Medulla oblongata (tissue), 1 donor: ENCODE measurements at regions not wholly inside any gene's neighbourhood (a gene's known extent, or its start where the extent isn't known, plus 50 kb on each side); places are given as distances from the start of the nearest gene placed in this dataset.
"Not testable (repeated sequence)": the region's sequence is repeated elsewhere in the genome, so short reads cannot be mapped to it uniquely, and the experiment has no call there.

Experiments used
- DNase-seq: peaks from one replicate; pipeline ENCODE4 v3.0.0-alpha.2; 2015; ENCODE audit errors: extremely low spot score

DNA sequence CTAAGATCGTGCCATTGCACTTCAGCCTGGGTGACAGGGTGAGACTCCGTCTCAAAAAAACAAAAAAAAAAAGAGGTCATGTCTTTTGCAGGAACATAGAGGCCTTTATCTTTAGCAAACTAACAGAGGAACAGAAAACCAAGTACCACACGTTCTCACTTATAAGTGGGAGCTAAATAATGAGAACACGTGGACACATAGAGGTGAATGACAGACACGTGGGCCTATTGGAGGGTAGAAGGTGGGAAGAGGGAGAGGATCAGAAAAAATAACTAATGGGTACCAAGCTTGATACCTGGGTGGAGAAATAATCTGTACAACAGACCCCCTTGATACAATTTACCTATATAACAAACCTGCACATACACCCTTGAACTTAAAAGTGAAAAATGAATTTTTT, 401.4 kb upstream of the NAALADL2 start:
- no peak for DNase-seq

GRCh38 chr3:174460831-174461230, 398.3 kb upstream of the NAALADL2 start:
- no peak for DNase-seq

- no peak for DNase-seq
Measured at GRCh38 chr3:174462916-174463315, 396.2 kb upstream of the NAALADL2 start.

DNA sequence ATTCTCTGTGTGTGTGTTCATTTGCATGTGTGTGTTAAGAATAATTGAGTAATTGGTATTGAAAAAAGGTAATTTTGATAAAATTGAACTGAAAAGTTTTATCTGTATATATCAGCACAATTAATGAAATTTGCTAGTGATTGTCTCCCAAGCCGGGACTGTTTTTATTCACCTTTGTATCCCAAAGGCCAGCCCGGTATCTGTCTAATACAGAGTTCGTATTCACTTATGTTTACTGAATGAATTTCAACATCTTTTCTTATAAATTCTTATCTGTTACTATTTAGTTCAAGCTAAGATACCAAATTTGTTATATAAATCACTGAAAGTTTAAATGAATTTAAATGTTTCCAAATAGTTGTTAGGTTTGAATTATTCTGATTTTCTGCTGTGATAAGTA, 394.0 kb upstream of the NAALADL2 start:
- no peak for DNase-seq

- DNase-seq = no peak
Measured at GRCh38 chr3:174466471-174467054, 392.6 kb upstream of the NAALADL2 start.

GRCh38 chr3:174477491-174477890, 381.6 kb upstream of the NAALADL2 start:
- DNase-seq = no peak

GRCh38 chr3:174480767-174481166, 378.4 kb upstream of the NAALADL2 start:
- no peak for DNase-seq

DNA sequence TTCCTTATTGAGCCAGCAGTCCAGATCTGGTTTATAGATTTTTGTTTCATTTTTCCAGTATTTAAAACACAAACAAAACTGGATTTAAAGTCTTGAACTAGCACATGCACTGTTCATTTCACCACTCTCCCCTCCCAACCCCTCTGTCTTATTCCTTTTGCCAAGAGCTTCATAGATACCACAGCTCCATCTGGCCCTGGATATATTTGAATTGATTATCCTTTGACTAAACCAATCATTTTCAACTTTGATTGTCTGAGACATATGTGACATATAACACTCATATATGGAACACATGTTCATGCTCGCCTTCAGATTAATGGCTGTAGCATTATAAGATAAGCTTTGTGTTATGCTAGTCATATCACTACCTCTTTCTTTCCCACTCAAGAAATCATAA, 376.6 kb upstream of the NAALADL2 start:
- no peak for DNase-seq

DNA sequence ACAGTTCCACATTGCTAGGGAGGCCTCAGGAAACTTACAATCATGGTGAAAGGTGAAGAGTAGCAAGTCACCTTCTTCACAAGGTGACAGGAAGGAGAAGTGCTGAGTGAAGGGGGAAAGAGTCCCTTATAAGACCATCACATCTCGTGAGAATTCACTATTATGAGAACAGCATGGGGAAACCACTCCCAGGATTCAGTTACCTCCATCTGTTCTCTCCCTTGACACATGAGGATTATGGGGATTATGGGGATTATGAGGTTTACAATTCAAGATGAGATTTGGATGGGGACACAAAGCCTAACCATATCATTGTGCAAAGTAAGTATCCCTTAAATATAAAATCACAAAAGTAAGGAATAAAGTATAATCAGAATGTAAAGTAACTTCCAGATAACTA, 375.9 kb upstream of the NAALADL2 start:
- DNase-seq = no peak

DNA sequence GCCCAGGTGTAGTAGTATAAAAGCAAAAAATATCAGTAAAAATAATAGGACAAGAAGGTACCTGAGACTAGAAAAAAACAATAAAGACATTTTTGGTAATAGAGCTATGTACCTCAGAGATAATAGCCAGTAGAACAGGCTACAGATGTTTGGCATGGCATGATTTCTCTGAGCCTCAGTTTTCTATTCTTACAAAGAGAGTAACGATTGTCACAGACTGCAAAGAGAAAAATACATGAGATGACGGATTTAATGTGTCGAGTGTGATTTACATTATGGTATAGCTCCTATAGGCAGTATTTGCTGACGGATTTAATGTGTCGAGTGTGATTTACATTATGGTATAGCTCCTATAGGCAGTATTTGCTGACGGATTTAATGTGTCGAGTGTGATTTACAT, 375.3 kb upstream of the NAALADL2 start:
- DNase-seq = not testable (repeated sequence)

DNA sequence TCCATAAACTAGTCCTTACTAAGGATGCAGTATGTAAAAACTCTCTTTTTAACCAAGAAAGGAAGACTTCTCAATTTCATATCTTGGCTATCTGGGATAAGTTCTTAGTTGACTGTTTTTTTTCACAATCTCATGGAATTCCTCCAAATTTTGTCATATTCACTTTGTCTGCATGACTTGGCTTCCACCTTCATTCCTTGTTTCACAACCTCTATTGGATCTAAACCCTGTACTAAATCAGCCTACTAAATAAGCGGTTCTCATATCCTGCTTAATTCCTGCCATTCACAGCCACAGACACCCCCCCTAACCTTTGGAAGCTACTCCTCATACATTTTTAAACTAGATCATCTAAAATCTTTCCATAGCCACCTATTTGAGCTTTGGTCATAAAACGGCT, 370.6 kb upstream of the NAALADL2 start:
- no peak for DNase-seq

- no peak for DNase-seq
Measured at GRCh38 chr3:174495311-174495710, 363.8 kb upstream of the NAALADL2 start.

GRCh38 chr3:174495928-174496327, 363.2 kb upstream of the NAALADL2 start:
- no peak for DNase-seq

DNA sequence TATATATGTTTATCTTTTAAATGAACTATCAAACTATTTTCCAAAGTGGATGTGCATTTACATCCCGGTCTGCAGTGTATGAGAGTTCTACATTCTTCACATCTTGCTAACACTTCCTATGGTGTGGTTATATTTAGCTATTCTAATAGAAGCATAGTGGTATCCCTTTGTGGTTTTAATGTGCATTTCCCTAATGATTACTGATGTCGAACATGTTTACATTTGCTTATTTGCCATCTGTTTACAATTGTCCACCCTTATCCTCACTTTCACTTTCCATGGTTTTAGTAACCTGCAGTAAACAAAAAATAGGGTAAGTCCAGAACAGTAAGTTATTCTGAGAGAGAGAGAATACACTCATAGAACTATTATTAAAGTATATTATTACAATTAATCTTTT, 360.5 kb upstream of the NAALADL2 start:
- no peak for DNase-seq

DNA sequence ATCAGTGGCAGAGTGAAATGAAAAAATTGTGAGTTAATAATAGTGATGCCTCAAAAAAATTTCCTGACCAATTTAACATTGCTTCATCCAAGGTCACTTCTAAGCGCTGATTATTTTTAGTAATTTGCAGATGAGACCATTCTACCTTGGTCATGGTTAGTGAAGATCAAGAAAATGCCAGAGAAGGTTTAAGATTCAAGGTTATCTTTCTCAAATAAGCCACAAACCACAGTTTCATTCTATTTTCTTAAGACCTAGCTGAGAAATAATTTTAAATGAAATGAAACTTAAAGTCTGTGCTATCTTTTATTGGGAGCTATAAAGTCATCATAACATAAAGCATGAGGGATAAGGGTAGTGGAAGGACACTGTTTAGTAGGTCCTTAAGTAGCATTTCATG, 353.9 kb upstream of the NAALADL2 start:
- no peak for DNase-seq

DNA sequence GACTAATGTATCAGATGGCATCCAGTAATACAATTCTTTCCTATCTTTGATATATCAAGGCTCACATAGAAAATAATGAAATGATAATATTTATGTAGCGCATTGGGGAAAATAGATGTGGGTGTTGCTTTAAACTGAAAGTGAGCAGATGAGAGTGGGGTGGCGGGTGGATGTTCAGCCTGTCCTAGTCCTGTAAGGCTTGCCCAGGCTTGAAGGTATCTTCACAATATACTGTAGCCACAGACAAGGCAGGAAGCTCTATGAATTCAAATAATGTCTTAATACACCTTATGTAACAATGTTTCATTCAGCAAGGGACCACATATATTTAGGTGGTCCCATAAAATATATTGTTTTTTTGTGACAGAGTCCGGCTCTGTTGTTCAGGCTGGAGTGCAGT, 334.9 kb upstream of the NAALADL2 start:
- DNase-seq = no peak

DNA sequence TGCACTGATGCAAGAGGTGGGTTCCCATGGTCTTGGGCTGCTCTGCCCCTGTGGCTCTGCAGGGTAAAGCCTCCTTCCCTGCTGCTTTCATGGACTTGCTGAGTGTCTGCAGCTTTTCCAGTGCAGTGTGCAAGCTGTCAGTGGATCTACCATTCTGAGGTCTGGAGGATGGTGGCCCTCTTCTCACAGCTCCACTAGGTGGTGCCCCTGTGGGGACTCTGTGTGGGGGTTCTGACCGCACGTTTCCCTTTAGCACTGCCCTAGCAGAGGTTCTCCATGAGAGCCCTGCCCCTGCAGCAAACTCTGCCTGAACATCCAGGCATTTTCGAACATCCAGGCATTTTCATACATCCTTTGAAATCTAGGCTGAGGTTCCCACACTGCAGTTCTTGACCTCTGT, 329.8 kb upstream of the NAALADL2 start:
- no peak for DNase-seq

- no peak for DNase-seq
Measured at GRCh38 chr3:174531262-174531982, 327.7 kb upstream of the NAALADL2 start.

GRCh38 chr3:174532216-174532615, 326.9 kb upstream of the NAALADL2 start:
- DNase-seq = no peak

DNA sequence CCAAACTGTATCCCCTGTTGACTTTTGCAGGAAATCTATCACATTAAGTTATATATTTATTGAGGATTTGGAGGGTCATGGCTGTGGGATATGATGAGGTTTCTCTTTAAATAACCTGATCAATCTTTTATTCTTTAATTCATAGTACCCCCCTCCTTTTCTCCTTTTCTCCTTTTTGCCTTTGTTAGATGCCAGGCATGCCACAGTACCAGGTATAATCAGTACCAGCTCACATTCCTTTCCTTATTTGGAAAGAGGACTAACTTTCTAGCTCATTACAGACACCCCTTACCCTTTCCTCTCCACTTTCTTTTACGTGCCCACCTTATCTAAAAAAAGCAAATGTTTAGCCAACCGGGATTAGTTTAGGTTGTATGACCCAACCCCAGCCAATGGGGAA, 326.4 kb upstream of the NAALADL2 start:
- DNase-seq = no peak

- no peak for DNase-seq
Measured at GRCh38 chr3:174533286-174533685, 325.8 kb upstream of the NAALADL2 start.

GRCh38 chr3:174536319-174536718, 322.8 kb upstream of the NAALADL2 start:
- DNase-seq = no peak

- no peak for DNase-seq
Measured at GRCh38 chr3:174538151-174538550, 321.0 kb upstream of the NAALADL2 start.
